Mucosa of gallbladder (tissue), 1 donor: ENCODE measurements at regions not wholly inside any gene's neighbourhood (a gene's known extent, or its start where the extent isn't known, plus 50 kb on each side); places are given as distances from the start of the nearest gene placed in this dataset.
"Not testable (repeated sequence)": the region's sequence is repeated elsewhere in the genome, so short reads cannot be mapped to it uniquely, and the experiment has no call there.

Experiments
- DNase-seq: peaks from one replicate; pipeline ENCODE4 v3.0.0-alpha.2; 2020; ENCODE audit warnings: low spot score
- donor health status: DM: no; HTN: no; CAD: no.

GRCh38 chr20:22070610-22071058 lies 365.2 kb downstream of the PAX1 start:
- DNase-seq = no peak

GRCh38 chr20:22063753-22064152 lies 358.3 kb downstream of the PAX1 start:
- no peak for DNase-seq

GRCh38 chr20:22062874-22063273 lies 357.4 kb downstream of the PAX1 start:
- DNase-seq = no peak

- no peak for DNase-seq
These were observed 355.1 kb downstream of the PAX1 start for GRCh38 chr20:22060610-22061009.

GRCh38 chr20:22058746-22059145 lies 353.3 kb downstream of the PAX1 start:
- no peak for DNase-seq

GRCh38 chr20:22055981-22056380 lies 350.5 kb downstream of the PAX1 start:
- DNase-seq = no peak

- DNase-seq = no peak
These were observed 346.7 kb downstream of the PAX1 start for GRCh38 chr20:22052025-22052650.

GRCh38 chr20:22045956-22046507 lies 340.6 kb downstream of the PAX1 start:
- not testable (repeated sequence) for DNase-seq

- DNase-seq = no peak
These were observed 322.0 kb downstream of the PAX1 start for GRCh38 chr20:22027423-22027822.

GRCh38 chr20:22020201-22020600 lies 314.7 kb downstream of the PAX1 start:
- DNase-seq = no peak

- DNase-seq = no peak
These were observed 303.0 kb downstream of the PAX1 start for GRCh38 chr20:22008456-22008855.

- DNase-seq = no peak
These were observed 300.8 kb downstream of the PAX1 start for GRCh38 chr20:22006306-22006705.

- no peak for DNase-seq
These were observed 300.1 kb downstream of the PAX1 start for GRCh38 chr20:22005535-22005934.

GRCh38 chr20:22004946-22005345 lies 299.5 kb downstream of the PAX1 start:
- DNase-seq = no peak

- DNase-seq = no peak
These were observed 298.2 kb downstream of the PAX1 start for GRCh38 chr20:22003680-22004079.

- no peak for DNase-seq
These were observed 296.4 kb downstream of the PAX1 start for GRCh38 chr20:22001886-22002285.

GRCh38 chr20:21995461-21995860 lies 290.0 kb downstream of the PAX1 start:
- DNase-seq = no peak

- no peak for DNase-seq
These were observed 288.7 kb downstream of the PAX1 start for GRCh38 chr20:21994203-21994602.

GRCh38 chr20:21982559-21982958 lies 277.1 kb downstream of the PAX1 start:
- no peak for DNase-seq

GRCh38 chr20:21981597-21982344 lies 276.3 kb downstream of the PAX1 start:
- no peak for DNase-seq

GRCh38 chr20:21981179-21981578 lies 275.7 kb downstream of the PAX1 start:
- no peak for DNase-seq

- no peak for DNase-seq
These were observed 266.0 kb downstream of the PAX1 start for GRCh38 chr20:21971436-21971835.

- no peak for DNase-seq
These were observed 263.0 kb downstream of the PAX1 start for GRCh38 chr20:21968486-21968885.
